ENCODE measurements at regions not wholly inside any gene's neighbourhood (a gene's known extent, or its start where the extent isn't known, plus 50 kb on each side); places are given as distances from the start of the nearest gene placed in this dataset.

GRCh38 chr20:53866794-53867740 lies 203.3 kb downstream of the BCAS1 start:
- TF ChIP-seq ZNF384 (IDR thresholded peaks at IDR 0.05): no peak
- TF ChIP-seq PKNOX1 (IDR thresholded peaks at IDR 0.05): no peak
- TF ChIP-seq HDGF (IDR thresholded peaks at IDR 0.05; ENCODE audit: borderline replicate concordance): no peak
- no peak for TF ChIP-seq FOXM1 (IDR thresholded peaks at IDR 0.05; ENCODE audit: borderline replicate concordance)
- no peak for TF ChIP-seq CTBP1 (IDR thresholded peaks at IDR 0.05; ENCODE audit: borderline replicate concordance)
- no peak for TF ChIP-seq ARNT (IDR thresholded peaks at IDR 0.05)
